ENCODE measurements at regions not wholly inside any gene's neighbourhood (a gene's known extent, or its start where the extent isn't known, plus 50 kb on each side); places are given as distances from the start of the nearest gene placed in this dataset.

- Histone ChIP-seq H3K4me1 (ENCODE audit: control insufficient read depth, insufficient read depth, low read length, poor library complexity, severe bottlenecking) (no peaks in the 10 kb centered on the region), H3K9me3 (ENCODE audit: control insufficient read depth, low read length) (peaks cover 21% of the 10 kb centered on the region), H3K36me3 (ENCODE audit: control insufficient read depth, insufficient read depth, low read length) (no peaks in the 10 kb centered on the region), H3K27ac (ENCODE audit: low read depth, low read length, severe bottlenecking) (no peak overlapping the region), H3K4me3 (ENCODE audit: extremely low read depth, insufficient read depth, low read length, poor library complexity, severe bottlenecking) (no peak overlapping the region)
- WGBS, 2 experiments (ENCODE audit: insufficient coverage in 2 of 2) = no CpG with 5 or more reads among the region's 2 CpGs
Observed at GRCh38 chr11:10914050-10914449, 56.2 kb upstream of the ZBED5 start.

GRCh38 chr11:10913075-10913474 lies 55.2 kb upstream of the ZBED5 start:
- Histone ChIP-seq H3K36me3 (ENCODE audit: control insufficient read depth, insufficient read depth, low read length) (no peaks in the 10 kb centered on the region), H3K9me3 (ENCODE audit: control insufficient read depth, low read length) (peaks cover 14% of the 10 kb centered on the region), H3K4me1 (ENCODE audit: control insufficient read depth, insufficient read depth, low read length, poor library complexity, severe bottlenecking) (no peaks in the 10 kb centered on the region), H3K4me3 (ENCODE audit: extremely low read depth, insufficient read depth, low read length, poor library complexity, severe bottlenecking) (no peak overlapping the region), H3K27ac (ENCODE audit: low read depth, low read length, severe bottlenecking) (no peak overlapping the region)
- WGBS, 2 experiments (ENCODE audit: insufficient coverage in 2 of 2) = 100% methylated on average over 1 of the region's 1 CpG; no CpG with 5 or more reads in 1 of the 2 experiments

- 85 to 93% methylated on average over 2 to 5 of the region's 7 CpGs for WGBS, 2 experiments (ENCODE audit: insufficient coverage in 2 of 2)
- no peaks in the 10 kb centered on the region for H3K36me3 ChIP-seq (ENCODE audit: control insufficient read depth, insufficient read depth, low read length)
Observed at GRCh38 chr11:10911907-10912306, 54.1 kb upstream of the ZBED5 start.

GRCh38 chr11:10909141-10909883 lies 51.5 kb upstream of the ZBED5 start:
- H3K9me3 ChIP-seq (ENCODE audit: control insufficient read depth, low read length) = no peaks in the 10 kb centered on the region
- WGBS, 2 experiments (ENCODE audit: insufficient coverage in 2 of 2) = 88 to 94% methylated on average over 4 to 5 of the region's 8 CpGs
- H3K36me3 ChIP-seq (ENCODE audit: control insufficient read depth, insufficient read depth, low read length) = no peaks in the 10 kb centered on the region
- H3K4me1 ChIP-seq (ENCODE audit: control insufficient read depth, insufficient read depth, low read length, poor library complexity, severe bottlenecking) = no peaks in the 10 kb centered on the region
- no peak overlapping the region for H3K4me3 ChIP-seq (ENCODE audit: extremely low read depth, insufficient read depth, low read length, poor library complexity, severe bottlenecking)
- no peak overlapping the region for H3K27ac ChIP-seq (ENCODE audit: low read depth, low read length, severe bottlenecking)

More at GRCh38 chr11:10911907-10912306, 54.1 kb upstream of the ZBED5 start:
- Histone ChIP-seq H3K9me3 (ENCODE audit: control insufficient read depth, low read length) (peaks cover 2% of the 10 kb centered on the region), H3K4me1 (ENCODE audit: control insufficient read depth, insufficient read depth, low read length, poor library complexity, severe bottlenecking) (no peaks in the 10 kb centered on the region), H3K4me3 (ENCODE audit: extremely low read depth, insufficient read depth, low read length, poor library complexity, severe bottlenecking) (no peak overlapping the region), H3K27ac (ENCODE audit: low read depth, low read length, severe bottlenecking) (no peak overlapping the region)

GRCh38 chr11:10908215-10908951 lies 50.5 kb upstream of the ZBED5 start:
- WGBS, 2 experiments (ENCODE audit: insufficient coverage in 2 of 2) = 83 to 96% methylated on average over 4 to 7 of the region's 8 CpGs
- H3K4me1 ChIP-seq (ENCODE audit: control insufficient read depth, insufficient read depth, low read length, poor library complexity, severe bottlenecking) = no peaks in the 10 kb centered on the region
- H3K4me3 ChIP-seq (ENCODE audit: extremely low read depth, insufficient read depth, low read length, poor library complexity, severe bottlenecking) = no peak overlapping the region
- no peak overlapping the region for H3K27ac ChIP-seq (ENCODE audit: low read depth, low read length, severe bottlenecking)
- H3K36me3 ChIP-seq (ENCODE audit: control insufficient read depth, insufficient read depth, low read length) = no peaks in the 10 kb centered on the region
- H3K9me3 ChIP-seq (ENCODE audit: control insufficient read depth, low read length) = no peaks in the 10 kb centered on the region
